HEK293 (cell line): ENCODE measurements at regions not wholly inside any gene's neighbourhood (a gene's known extent, or its start where the extent isn't known, plus 50 kb on each side); places are given as distances from the start of the nearest gene placed in this dataset.

Experiments
- CTCF ChIA-PET: fragments of 350-600 bp; formaldehyde crosslinking; extraction: SDS; loops from one replicate; lab custom pipeline; 2021; ENCODE audit warnings: antibody characterized with exemption; lab: Yijun Ruan, JAX
- POLR2A ChIA-PET: fragments of 300-600 bp; formaldehyde crosslinking; extraction: SDS; loops from one replicate; lab custom pipeline; 2020; ENCODE audit warnings: antibody characterized with exemption, inconsistent platforms; lab: Yijun Ruan, JAX
- H3K27ac ChIP-seq: fragments of 200-500 bp; sonication (Bioruptor generic); 2 replicates; pipeline ENCODE4 v1.5.1; 2014; ENCODE audit warnings: low read depth, low read length, control low read depth, inconsistent platforms; ENCODE audit errors: extremely low read depth
- H3K36me3 ChIP-seq, 2 experiments: fragments of 200-500 bp in 1 of 2; sonication (Bioruptor generic) in 1 of 2; 1 replicate in 1 of 2; 2 replicates in 1 of 2; pipeline ENCODE4 v1.5.1; 2014 to 2017; ENCODE audit warnings: inconsistent platforms in 2 of 2, low read length in 2 of 2; ENCODE audit not compliant: control insufficient read depth in 2 of 2, insufficient read depth in 1 of 2
- H3K4me1 ChIP-seq: fragments of 200-500 bp; sonication (Bioruptor generic); 2 replicates; pipeline ENCODE4 v1.5.1; 2014; ENCODE audit warnings: mild to moderate bottlenecking, low read length, inconsistent platforms; ENCODE audit not compliant: control insufficient read depth, insufficient read depth
- H3K4me3 ChIP-seq: 2 replicates; pipeline ENCODE4 v1.5.1; 2011; ENCODE audit warnings: low read depth, mild to moderate bottlenecking, control low read depth, low read length, moderate library complexity
- H3K9me3 ChIP-seq: fragments of 200-500 bp; sonication (Bioruptor generic); 2 replicates; pipeline ENCODE4 v1.5.1; 2014; ENCODE audit warnings: low read depth, low read length, inconsistent platforms; ENCODE audit not compliant: control insufficient read depth, insufficient read depth
- GLIS1 ChIP-seq: fragments of 450-650 bp; formaldehyde crosslinking; IDR thresholded peaks from 2 replicates; pipeline ENCODE4 v1.5.1; 2016; ENCODE audit warnings: missing biosample characterization, missing genetic modification characterization
- INSM2 ChIP-seq: fragments of 450-650 bp; formaldehyde crosslinking; IDR thresholded peaks from 2 replicates; pipeline ENCODE4 v1.5.1; 2016; ENCODE audit warnings: missing biosample characterization, missing genetic modification characterization
- KLF1 ChIP-seq: fragments of 450-650 bp; formaldehyde crosslinking; IDR thresholded peaks from 2 replicates; pipeline ENCODE4 v1.5.1; 2016; ENCODE audit warnings: missing biosample characterization, missing genetic modification characterization
- ZBTB17 ChIP-seq: fragments of 450-650 bp; formaldehyde crosslinking; IDR thresholded peaks from 2 replicates; pipeline ENCODE4 v1.5.1; 2016; ENCODE audit warnings: missing biosample characterization, missing genetic modification characterization
- ZBTB26 ChIP-seq: fragments of 450-650 bp; formaldehyde crosslinking; optimal IDR thresholded peaks from 2 replicates; pipeline ENCODE3; 2016; ENCODE audit warnings: missing biosample characterization, mild to moderate bottlenecking, missing genetic modification characterization
- ZBTB44 ChIP-seq: fragments of 450-650 bp; IDR thresholded peaks from 2 replicates; pipeline ENCODE4 v1.5.1; 2018; ENCODE audit warnings: missing biosample characterization, mild to moderate bottlenecking, missing genetic modification characterization
- ZBTB49 ChIP-seq: fragments of 450-650 bp; formaldehyde crosslinking; IDR thresholded peaks from 2 replicates; pipeline ENCODE4 v1.5.1; 2016; ENCODE audit warnings: missing biosample characterization, missing genetic modification characterization, low read depth
- ZBTB7A ChIP-seq: fragments of 450-650 bp; formaldehyde crosslinking; IDR thresholded peaks from 2 replicates; pipeline ENCODE4 v1.5.1; 2016; ENCODE audit warnings: low read depth, missing biosample characterization, missing genetic modification characterization
- ZNF23 ChIP-seq: fragments of 450-650 bp; formaldehyde crosslinking; IDR thresholded peaks from 2 replicates; pipeline ENCODE4 v1.5.1; 2016; ENCODE audit warnings: missing biosample characterization, missing genetic modification characterization, borderline replicate concordance
- ZNF239 ChIP-seq: fragments of 450-650 bp; formaldehyde crosslinking; IDR thresholded peaks from 2 replicates; pipeline ENCODE4 v1.5.1; 2016; ENCODE audit warnings: missing biosample characterization, missing genetic modification characterization
- ZNF24 ChIP-seq: fragments of 450-650 bp; formaldehyde crosslinking; IDR thresholded peaks from 2 replicates; pipeline ENCODE4 v1.5.1; 2016; ENCODE audit warnings: missing biosample characterization, missing genetic modification characterization
- ZNF292 ChIP-seq: fragments of 450-650 bp; formaldehyde crosslinking; IDR thresholded peaks from 2 replicates; pipeline ENCODE4 v1.5.1; 2016; ENCODE audit warnings: low read depth, missing biosample characterization, missing genetic modification characterization, borderline replicate concordance
- ZNF335 ChIP-seq: fragments of 450-650 bp; formaldehyde crosslinking; conservative IDR thresholded peaks from 2 replicates; pipeline ENCODE4 v1.5.1; 2016; ENCODE audit warnings: missing biosample characterization, missing genetic modification characterization
- ZNF521 ChIP-seq: fragments of 450-650 bp; formaldehyde crosslinking; IDR thresholded peaks from 2 replicates; pipeline ENCODE4 v1.5.1; 2017; ENCODE audit warnings: missing biosample characterization, mild to moderate bottlenecking, missing genetic modification characterization
- ZNF549 ChIP-seq: fragments of 450-650 bp; IDR thresholded peaks from 2 replicates; pipeline ENCODE4 v1.5.1; 2018; ENCODE audit warnings: missing biosample characterization, missing genetic modification characterization, mild to moderate bottlenecking, inconsistent platforms, moderate library complexity
- ZNF624 ChIP-seq: fragments of 450-650 bp; formaldehyde crosslinking; IDR thresholded peaks from 2 replicates; pipeline ENCODE4 v1.5.1; 2017; ENCODE audit warnings: missing biosample characterization, missing genetic modification characterization
- ZNF660 ChIP-seq: fragments of 450-650 bp; IDR thresholded peaks from 2 replicates; pipeline ENCODE4 v1.5.1; 2018; ENCODE audit warnings: missing biosample characterization, mild to moderate bottlenecking, missing genetic modification characterization
- ZNF692 ChIP-seq: fragments of 450-650 bp; formaldehyde crosslinking; IDR thresholded peaks from 2 replicates; pipeline ENCODE4 v1.5.1; 2016; ENCODE audit warnings: missing biosample characterization, missing genetic modification characterization
- ZNF707 ChIP-seq: fragments of 450-650 bp; formaldehyde crosslinking; IDR thresholded peaks from 2 replicates; pipeline ENCODE4 v1.5.1; 2016; ENCODE audit warnings: missing biosample characterization, missing genetic modification characterization
- ZSCAN16 ChIP-seq: fragments of 450-650 bp; formaldehyde crosslinking; IDR thresholded peaks from 2 replicates; pipeline ENCODE4 v1.5.1; 2016; ENCODE audit warnings: missing biosample characterization, missing genetic modification characterization

GRCh38 chr6:155882527-155883333 is 427.1 kb upstream of the NOX3 start (continued):
- TF ChIP-seq ZBTB7A (no peak), INSM2 (tag by site-specific recombination) (no peak)

- POLR2A ChIA-PET: no interaction called here
Observed at GRCh38 chr6:155881826-155882526, 426.3 kb upstream of the NOX3 start.

More at GRCh38 chr6:155881826-155882526, 426.3 kb upstream of the NOX3 start:
- TF ChIP-seq ZNF335 (tag by site-specific recombination) (no peak), ZBTB17 (tag by site-specific recombination) (no peak), GLIS1 (no peak), ZNF692 (tag by site-specific recombination) (no peak), ZSCAN16 (tag by site-specific recombination) (no peak), ZNF239 (tag by site-specific recombination) (no peak), ZBTB26 (tag by site-specific recombination) (no peak), KLF1 (tag by site-specific recombination) (no peak), ZNF24 (tag by site-specific recombination) (no peak), ZBTB44 (tag by site-specific recombination) (no peak), ZNF660 (tag by site-specific recombination) (no peak), ZNF624 (tag by site-specific recombination) (no peak), ZNF549 (tag by site-specific recombination) (no peak), ZNF292 (tag by site-specific recombination) (no peak), ZBTB49 (tag by site-specific recombination) (no peak), ZNF707 (no peak), ZNF23 (tag by site-specific recombination) (no peak), ZNF521 (tag by site-specific recombination) (no peak)
- no peaks in the 10 kb centered on the region for H3K4me1 ChIP-seq
- H3K27ac ChIP-seq: no peak overlapping the region
- CTCF ChIA-PET: interaction anchor here (0.6 kb wide), 1 partner anchor 1314 kb away, joined by 4 read pairs; no protein-coding TSS in a partner anchor
- no peak overlapping the region for H3K4me3 ChIP-seq
- no peaks in the 10 kb centered on the region for H3K36me3 ChIP-seq
- H3K9me3 ChIP-seq: no peaks in the 10 kb centered on the region
